GM18499 (cell line): ENCODE measurements at regions not wholly inside any gene's neighbourhood (a gene's known extent, or its start where the extent isn't known, plus 50 kb on each side); places are given as distances from the start of the nearest gene placed in this dataset.

Experiments used
- ATAC-seq: cut with Tn5 transposase; IDR thresholded peaks from one replicate; pipeline ENCODE4 v1.9.1; 2021; ENCODE audit warnings: moderate number of reproducible peaks; ENCODE audit not compliant: insufficient read depth, unreplicated experiment

DNA sequence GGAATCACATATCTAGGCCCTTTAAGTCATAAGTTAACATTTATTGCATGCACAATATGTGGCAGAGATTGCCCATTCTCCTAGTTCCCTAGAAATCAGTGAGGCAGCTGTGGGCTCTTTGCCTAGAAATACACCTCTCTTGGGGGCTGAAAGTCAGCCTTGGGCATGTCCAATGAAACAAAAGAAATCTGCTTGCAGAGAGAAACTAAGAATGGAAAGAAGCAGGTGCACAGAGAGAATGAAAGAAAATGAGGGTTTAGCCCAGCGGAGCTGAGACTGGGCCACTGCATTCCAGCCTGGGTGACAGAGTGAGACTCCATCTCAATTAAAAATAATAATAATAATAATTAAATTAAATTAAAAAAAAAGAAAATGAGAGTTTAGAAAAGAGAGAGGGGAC is 57.3 kb upstream of the DAB2 start:
- no peak for ATAC-seq

- no peak for ATAC-seq
Measured at GRCh38 chr5:39479537-39479936, 54.8 kb upstream of the DAB2 start.

GRCh38 chr5:39478863-39479262 is 54.1 kb upstream of the DAB2 start:
- no peak for ATAC-seq

GRCh38 chr5:39476843-39477220 is 52.1 kb upstream of the DAB2 start:
- ATAC-seq = no peak

DNA sequence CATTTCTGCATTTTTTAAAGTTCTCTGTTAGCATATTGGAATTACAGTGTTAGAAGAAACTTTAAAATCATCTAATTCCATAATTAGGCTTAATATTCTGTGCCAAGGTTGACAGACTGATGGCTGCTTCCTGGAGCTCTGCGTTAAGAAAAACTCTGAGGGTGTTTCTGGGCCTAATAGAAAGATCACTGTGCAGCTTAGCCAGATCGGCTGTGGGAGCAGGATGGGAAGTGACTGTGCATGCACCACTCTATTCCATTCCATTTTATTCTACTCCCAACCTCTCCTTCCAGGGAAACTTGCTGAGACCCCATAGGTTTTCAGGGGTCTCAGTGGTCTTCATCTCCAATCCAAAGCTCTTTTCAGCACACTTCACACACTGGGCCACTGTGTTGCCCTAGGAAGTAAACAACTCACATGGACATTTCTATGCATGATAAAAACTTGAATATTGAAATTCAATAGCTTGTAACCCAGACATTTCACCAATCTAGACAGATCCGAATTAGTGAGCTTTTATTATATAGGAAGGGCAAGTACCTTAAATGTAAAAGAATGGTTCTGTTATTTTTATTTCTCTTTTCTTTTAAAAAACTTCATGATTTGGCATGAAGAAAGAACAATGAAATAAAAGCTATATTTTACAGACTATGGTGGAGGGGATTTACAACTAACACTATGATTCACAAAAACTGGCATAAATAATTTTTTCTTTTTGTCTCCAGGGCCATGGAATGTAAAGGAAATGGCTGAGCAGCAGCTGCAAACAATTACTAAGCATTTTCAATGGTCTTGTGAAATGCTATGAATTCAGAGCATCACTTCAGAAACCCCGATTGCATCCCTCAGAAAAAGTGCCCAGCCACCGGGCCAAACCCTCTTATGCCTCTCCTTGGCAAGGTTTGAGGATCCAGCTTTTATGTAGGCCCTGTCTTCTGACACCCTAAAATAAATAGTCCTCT is 51.4 kb upstream of the DAB2 start:
- no peak for ATAC-seq

- no peak for ATAC-seq
Measured at GRCh38 chr5:39475159-39475571, 50.4 kb upstream of the DAB2 start.
